Small intestine (tissue), 7 donors: ENCODE measurements at regions not wholly inside any gene's neighbourhood (a gene's known extent, or its start where the extent isn't known, plus 50 kb on each side); places are given as distances from the start of the nearest gene placed in this dataset.
"Not testable (repeated sequence)": the region's sequence is repeated elsewhere in the genome, so short reads cannot be mapped to it uniquely, and the experiment has no call there.

Experiments
- DNase-seq, 2 donors: peaks; one replicate each; pipeline versions ENCODE4 v3.0.0 to v3.0.0-alpha.2; 2013
- FAIRE-seq: peaks from 2 replicates; lab custom pipeline; 2012; peaks lifted over from hg19 to GRCh38; lab: Jason Lieb, UNC
- H3K27ac ChIP-seq, 3 donors: one replicate each; pipeline ENCODE4 v1.5.1; 2013; ENCODE audit warnings: low read length in 2 of 3, mild to moderate bottlenecking in 2 of 3, control low read depth in 1 of 3, inconsistent platforms in 1 of 3, low read depth in 1 of 3, moderate library complexity in 1 of 3
- H3K27me3 ChIP-seq, 3 donors: one replicate each; pipeline ENCODE4 v1.6.1; 2013; ENCODE audit warnings: low read length in 3 of 3, inconsistent platforms in 1 of 3; ENCODE audit not compliant: control insufficient read depth in 3 of 3, insufficient read depth in 3 of 3
- H3K36me3 ChIP-seq, 3 donors: one replicate each; pipeline ENCODE4 v1.6.1; 2013; ENCODE audit warnings: low read length in 3 of 3, inconsistent platforms in 1 of 3, low read depth in 1 of 3, mild to moderate bottlenecking in 1 of 3, moderate library complexity in 1 of 3; ENCODE audit not compliant: control insufficient read depth in 3 of 3, insufficient read depth in 2 of 3
- H3K4me1 ChIP-seq, 3 donors: one replicate each; pipeline ENCODE4 v1.6.1; 2013; ENCODE audit warnings: low read length in 2 of 3, inconsistent platforms in 1 of 3, low read depth in 1 of 3, mild to moderate bottlenecking in 1 of 3, moderate library complexity in 1 of 3; ENCODE audit not compliant: control insufficient read depth in 3 of 3, insufficient read depth in 2 of 3
- H3K4me3 ChIP-seq, 3 donors: one replicate each; pipeline ENCODE4 v1.5.1; 2013; ENCODE audit warnings: low read length in 3 of 3, control low read depth in 1 of 3, inconsistent platforms in 1 of 3, low read depth in 1 of 3, mild to moderate bottlenecking in 1 of 3, moderate library complexity in 1 of 3
- H3K9me3 ChIP-seq, 2 donors: one replicate each; pipeline ENCODE4 v1.6.1; 2013; ENCODE audit warnings: low read depth in 1 of 2, low read length in 1 of 2; ENCODE audit not compliant: control insufficient read depth in 2 of 2, insufficient read depth in 1 of 2
- WGBS, 3 donors: extraction: QIAGEN DNeasy Blood & Tissue Kit; methylation state at CpG; one replicate each; pipeline ENCODE4 v1.1.7; 2013; 5-methylcytosine and 5-hydroxymethylcytosine counted together
- donor health status: healthy with polysubstance abuse.
- donor health status: control.
- donor health status: control.
- donor health status: Bipolar disorder and iron deficiency.
- donor health status: healthy.

DNA sequence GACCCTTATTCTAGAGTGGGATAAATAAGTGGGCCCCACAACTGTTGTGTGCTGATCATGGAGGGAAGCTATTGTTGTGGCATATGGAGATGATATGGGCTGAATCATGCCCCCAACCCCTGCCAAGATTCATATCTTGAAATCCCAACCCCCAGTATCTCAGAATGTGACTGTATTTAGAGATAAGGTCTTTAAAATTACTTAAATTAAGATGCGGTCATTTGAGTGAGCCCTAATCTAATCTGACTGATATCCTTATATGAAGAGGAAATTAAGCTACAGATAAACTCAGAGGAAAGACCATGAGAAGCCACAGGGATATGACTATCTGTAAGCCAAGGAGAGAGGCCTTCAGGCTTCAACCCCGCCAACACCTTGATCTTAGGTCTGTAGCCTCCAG is 188.3 kb upstream of the RND3 start:
- H3K36me3 ChIP-seq = no peaks in the 10 kb centered on the region
- no peak overlapping the region for H3K27ac ChIP-seq
- H3K4me3 ChIP-seq = no peak overlapping the region
- peaks cover 0 to 8% (median 0%) of the 10 kb centered on the region in 3 donors for H3K4me1 ChIP-seq
- DNase-seq (no peak), FAIRE-seq (no peak)
- peaks cover 0 to 2% of the 10 kb centered on the region in 2 donors for H3K9me3 ChIP-seq
- no peaks in the 10 kb centered on the region for H3K27me3 ChIP-seq
- WGBS, 3 donors = 61 to 85% (median 67%) methylated on average over 2 of the region's 2 CpGs

- WGBS, 3 donors = 77 to 90% (median 79%) methylated on average over 3 of the region's 3 CpGs
- DNase-seq = no peak
- Histone ChIP-seq H3K27me3 (no peaks in the 10 kb centered on the region), H3K9me3 (no peaks in the 10 kb centered on the region), H3K4me3 (no peak overlapping the region), H3K27ac (no peak overlapping the region), H3K36me3 (no peaks in the 10 kb centered on the region), H3K4me1 (peaks cover 0 to 7% (median 0%) of the 10 kb centered on the region in 3 donors)
- no peak for FAIRE-seq
These were observed 186.8 kb upstream of the RND3 start for GRCh38 chr2:150674283-150674682.

DNA sequence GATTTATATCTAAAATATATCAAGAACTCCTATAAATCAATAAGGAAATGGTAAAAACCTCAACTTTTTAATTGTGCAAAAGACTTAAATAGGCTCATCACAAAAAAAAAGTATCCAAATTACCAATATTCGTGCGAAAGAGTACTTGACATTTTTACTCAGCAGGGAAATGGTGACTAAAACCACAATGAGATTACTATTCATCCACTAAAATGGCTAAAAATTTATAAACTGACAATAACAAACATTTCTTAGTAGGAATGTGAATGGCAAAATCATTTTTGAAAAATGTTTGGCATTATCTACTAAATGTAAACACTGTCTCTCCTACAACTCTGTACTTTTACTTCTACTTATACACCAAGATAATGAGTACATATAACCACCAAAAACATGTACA is 184.8 kb upstream of the RND3 start:
- H3K36me3 ChIP-seq = no peaks in the 10 kb centered on the region
- FAIRE-seq (no peak), DNase-seq (no peak)
- WGBS, 3 donors = 89 to 91% (median 90%) methylated on average over 2 of the region's 2 CpGs
- H3K4me1 ChIP-seq = peaks cover 0 to 7% (median 0%) of the 10 kb centered on the region in 3 donors
- no peak overlapping the region for H3K4me3 ChIP-seq
- no peaks in the 10 kb centered on the region for H3K9me3 ChIP-seq
- no peak overlapping the region for H3K27ac ChIP-seq
- H3K27me3 ChIP-seq = no peaks in the 10 kb centered on the region

DNA sequence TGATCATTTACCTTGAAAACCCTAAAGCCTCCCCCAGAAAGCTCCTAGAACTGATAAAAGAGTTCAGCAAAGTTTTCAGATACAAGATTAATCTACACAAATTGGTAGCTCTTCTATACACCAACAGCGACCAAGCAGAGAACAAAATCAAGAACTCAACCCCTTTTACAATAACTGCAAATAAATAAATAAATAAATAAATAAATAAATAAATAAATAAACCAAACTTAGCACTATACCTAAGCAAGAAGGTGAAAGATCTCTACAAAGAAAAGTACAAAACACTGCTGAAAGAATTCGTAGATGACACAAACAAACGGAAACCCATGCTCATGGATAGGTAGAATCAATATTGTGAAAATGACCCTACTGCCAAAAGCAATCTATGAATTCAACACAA is 182.0 kb upstream of the RND3 start:
- H3K4me3 ChIP-seq = no peak overlapping the region
- FAIRE-seq = no peak
- WGBS, 3 donors = 89 to 94% (median 93%) methylated on average over 3 of the region's 3 CpGs
- no peaks in the 10 kb centered on the region for H3K9me3 ChIP-seq
- H3K36me3 ChIP-seq = no peaks in the 10 kb centered on the region
- H3K4me1 ChIP-seq = no peaks in the 10 kb centered on the region
- no peaks in the 10 kb centered on the region for H3K27me3 ChIP-seq
- no peak overlapping the region for H3K27ac ChIP-seq
- DNase-seq = no peak

- H3K27ac ChIP-seq, H3K4me3 ChIP-seq, DNase-seq, H3K9me3 ChIP-seq, H3K36me3 ChIP-seq, H3K27me3 ChIP-seq, FAIRE-seq, H3K4me1 ChIP-seq: not testable (repeated sequence)
These were observed 179.6 kb upstream of the RND3 start for GRCh38 chr2:150667039-150667438.

GRCh38 chr2:150663143-150663542 is 175.7 kb upstream of the RND3 start:
- Histone ChIP-seq H3K36me3 (no peaks in the 10 kb centered on the region), H3K4me1 (peaks cover 0 to 3% (median 0%) of the 10 kb centered on the region in 3 donors), H3K4me3 (no peak overlapping the region), H3K27me3 (no peaks in the 10 kb centered on the region), H3K9me3 (peaks cover 0 to 13% of the 10 kb centered on the region in 2 donors), H3K27ac (no peak overlapping the region)
- 38 to 68% (median 64%) methylated on average over 1 of the region's 1 CpG for WGBS, 3 donors
- FAIRE-seq (no peak), DNase-seq (no peak)

DNA sequence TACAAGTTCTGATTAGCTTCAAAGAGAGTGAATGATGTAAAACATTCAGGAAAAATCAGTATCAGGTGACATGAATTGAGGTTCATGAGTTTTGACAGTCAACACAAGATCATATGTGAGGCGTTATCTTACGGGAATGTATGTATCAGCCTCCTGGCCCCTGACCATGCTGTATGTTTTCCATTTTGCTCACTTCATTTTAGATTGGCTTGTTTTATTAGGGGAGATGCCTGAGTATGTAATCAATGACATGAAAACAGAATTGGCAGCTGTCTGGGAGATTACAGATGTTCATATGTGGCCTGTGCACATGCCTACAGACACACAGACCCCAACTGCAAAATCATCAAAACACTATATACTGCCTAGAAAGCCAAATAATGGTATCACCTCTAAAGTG is 168.5 kb upstream of the RND3 start:
- FAIRE-seq (no peak), DNase-seq (no peak)
- Histone ChIP-seq H3K36me3 (no peaks in the 10 kb centered on the region), H3K9me3 (peaks cover 0 to 8% of the 10 kb centered on the region in 2 donors), H3K4me1 (peaks cover 0 to 3% (median 0%) of the 10 kb centered on the region in 3 donors), H3K27me3 (no peaks in the 10 kb centered on the region), H3K4me3 (no peak overlapping the region), H3K27ac (no peak overlapping the region)
- WGBS, 3 donors = 80 to 96% (median 95%) methylated on average over 2 of the region's 2 CpGs

DNA sequence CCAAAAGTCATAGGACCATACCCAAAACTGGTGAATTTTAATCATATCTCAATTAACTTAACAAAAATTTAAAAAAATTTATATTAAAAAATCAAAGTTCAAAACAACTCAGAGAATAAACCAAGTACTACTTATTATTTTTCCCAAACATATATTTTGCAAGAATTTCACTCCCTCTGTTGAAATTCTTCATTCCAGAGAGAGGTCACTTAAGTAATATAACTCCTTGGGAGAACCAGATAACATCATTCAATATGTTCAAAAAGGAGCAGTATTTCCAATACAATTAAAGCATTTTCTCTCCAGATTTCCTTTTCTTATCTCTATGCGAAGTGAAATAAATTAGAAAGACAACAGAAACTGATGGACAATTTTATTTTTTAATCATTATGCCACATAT is 165.9 kb upstream of the RND3 start:
- Histone ChIP-seq H3K4me3 (no peak overlapping the region), H3K9me3 (peaks cover 0 to 5% of the 10 kb centered on the region in 2 donors), H3K27me3 (no peaks in the 10 kb centered on the region), H3K27ac (no peak overlapping the region), H3K36me3 (no peaks in the 10 kb centered on the region), H3K4me1 (no peaks in the 10 kb centered on the region)
- 77 to 94% (median 93%) methylated on average over 1 of the region's 1 CpG for WGBS, 3 donors
- DNase-seq = no peak
- FAIRE-seq = no peak

DNA sequence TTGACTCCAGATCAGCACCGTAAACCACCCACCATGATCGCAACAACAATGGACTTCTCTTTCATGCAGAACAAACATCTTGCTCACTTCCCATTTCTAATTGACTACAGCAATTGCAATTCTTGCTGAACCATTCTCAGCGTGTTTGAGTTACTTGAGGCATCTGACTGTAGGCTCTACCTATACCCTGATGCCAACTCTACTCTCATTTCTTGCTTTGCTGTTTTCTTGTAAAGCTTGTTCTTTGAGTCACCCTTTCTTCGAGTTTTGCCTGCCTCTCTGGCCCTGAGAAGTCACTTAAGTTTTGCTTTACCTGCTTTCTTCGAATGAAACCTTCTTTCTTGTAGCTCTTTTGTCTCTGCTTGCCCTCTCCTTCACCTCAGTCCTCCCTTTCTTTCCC is 160.5 kb upstream of the RND3 start:
- H3K4me3 ChIP-seq = no peak overlapping the region
- no peaks in the 10 kb centered on the region for H3K36me3 ChIP-seq
- FAIRE-seq (no peak), DNase-seq (no peak)
- no peaks in the 10 kb centered on the region for H3K4me1 ChIP-seq
- WGBS, 3 donors = 79 to 83% (median 80%) methylated on average over 5 of the region's 5 CpGs
- H3K9me3 ChIP-seq = no peaks in the 10 kb centered on the region
- no peak overlapping the region for H3K27ac ChIP-seq
- no peaks in the 10 kb centered on the region for H3K27me3 ChIP-seq
